GM04503 (cell line): ENCODE measurements at regions not wholly inside any gene's neighbourhood (a gene's known extent, or its start where the extent isn't known, plus 50 kb on each side); places are given as distances from the start of the nearest gene placed in this dataset.
"Not testable (repeated sequence)": the region's sequence is repeated elsewhere in the genome, so short reads cannot be mapped to it uniquely, and the experiment has no call there.

ENCODE experiments used
- DNase-seq: peaks from one replicate; pipeline ENCODE4 v3.0.0-alpha.2; 2012; ENCODE audit warnings: low read depth

GRCh38 chr10:18868919-18869318, 179.7 kb upstream of the MALRD1 start:
- DNase-seq: no peak

GRCh38 chr10:18875477-18875876, 173.1 kb upstream of the MALRD1 start:
- no peak for DNase-seq

- no peak for DNase-seq
Observed at GRCh38 chr10:18879284-18879683, 169.3 kb upstream of the MALRD1 start.

- no peak for DNase-seq
Observed at GRCh38 chr10:18880530-18880929, 168.1 kb upstream of the MALRD1 start.

- DNase-seq: no peak
Observed at GRCh38 chr10:18886102-18886501, 162.5 kb upstream of the MALRD1 start.

GRCh38 chr10:18906636-18907035, 142.0 kb upstream of the MALRD1 start:
- DNase-seq: no peak

- not testable (repeated sequence) for DNase-seq
Observed at GRCh38 chr10:18917431-18917830, 131.2 kb upstream of the MALRD1 start.

GRCh38 chr10:18918532-18918931, 130.1 kb upstream of the MALRD1 start:
- DNase-seq: no peak

- no peak for DNase-seq
Observed at GRCh38 chr10:18949391-18949790, 99.2 kb upstream of the MALRD1 start.

GRCh38 chr10:18951072-18951823, 97.4 kb upstream of the MALRD1 start:
- DNase-seq: not testable (repeated sequence)

GRCh38 chr10:18955061-18955460, 93.5 kb upstream of the MALRD1 start:
- no peak for DNase-seq

- DNase-seq: no peak
Observed at GRCh38 chr10:18959369-18959768, 89.2 kb upstream of the MALRD1 start.

- DNase-seq: no peak
Observed at GRCh38 chr10:18960466-18961079, 88.0 kb upstream of the MALRD1 start.

GRCh38 chr10:18968159-18968558, 80.4 kb upstream of the MALRD1 start:
- DNase-seq: no peak

- DNase-seq: no peak
Observed at GRCh38 chr10:18976696-18977251, 71.8 kb upstream of the MALRD1 start.

- no peak for DNase-seq
Observed at GRCh38 chr10:18980089-18980629, 68.4 kb upstream of the MALRD1 start.

GRCh38 chr10:18984531-18984930, 64.1 kb upstream of the MALRD1 start:
- DNase-seq: no peak

- no peak for DNase-seq
Observed at GRCh38 chr10:18988338-18988737, 60.3 kb upstream of the MALRD1 start.
